ENCODE measurements at regions not wholly inside any gene's neighbourhood (a gene's known extent, or its start where the extent isn't known, plus 50 kb on each side); places are given as distances from the start of the nearest gene placed in this dataset.

GRCh38 chr19:31089681-31090080, 259.6 kb downstream of the TSHZ3 start:
- no peak for DNase-seq

GRCh38 chr19:31085125-31085524, 264.1 kb downstream of the TSHZ3 start:
- no peak for DNase-seq

- DNase-seq, result no peak
Measured at GRCh38 chr19:31083105-31083504, 266.1 kb downstream of the TSHZ3 start.

GRCh38 chr19:31075146-31075655, 274.0 kb downstream of the TSHZ3 start:
- DNase-seq, result no peak

- no peak for DNase-seq
Measured at GRCh38 chr19:31074199-31075125, 274.8 kb downstream of the TSHZ3 start.

- DNase-seq, result no peak
Measured at GRCh38 chr19:31073485-31074198, 275.6 kb downstream of the TSHZ3 start.

- no peak for DNase-seq
Measured at GRCh38 chr19:31072451-31072850, 276.8 kb downstream of the TSHZ3 start.

- DNase-seq, result peak; percentile 61
Measured at GRCh38 chr19:31071136-31071855, 277.9 kb downstream of the TSHZ3 start.

GRCh38 chr19:31070146-31071065, 278.8 kb downstream of the TSHZ3 start:
- no peak for DNase-seq

- no peak for DNase-seq
Measured at GRCh38 chr19:31068268-31068667, 281.0 kb downstream of the TSHZ3 start.

GRCh38 chr19:31066385-31066784, 282.9 kb downstream of the TSHZ3 start:
- DNase-seq, result peak; percentile 88

GRCh38 chr19:31064491-31064890, 284.7 kb downstream of the TSHZ3 start:
- no peak for DNase-seq

- no peak for DNase-seq
Measured at GRCh38 chr19:31058676-31059340, 290.4 kb downstream of the TSHZ3 start.

GRCh38 chr19:31057476-31057875, 291.8 kb downstream of the TSHZ3 start:
- DNase-seq, result no peak

GRCh38 chr19:31055454-31055853, 293.8 kb downstream of the TSHZ3 start:
- no peak for DNase-seq

- peak; percentile 64 for DNase-seq
Measured at GRCh38 chr19:31054430-31054829, 294.8 kb downstream of the TSHZ3 start.

GRCh38 chr19:31049431-31049830, 299.8 kb downstream of the TSHZ3 start:
- DNase-seq, result no peak

- DNase-seq, result no peak
Measured at GRCh38 chr19:31046024-31046423, 303.2 kb downstream of the TSHZ3 start.

GRCh38 chr19:31041461-31041860, 307.8 kb downstream of the TSHZ3 start:
- no peak for DNase-seq

- no peak for DNase-seq
Measured at GRCh38 chr19:31039151-31039550, 310.1 kb downstream of the TSHZ3 start.

All from fibroblast of skin of back (primary cell).